Muscle of leg (tissue), 3 donors: ENCODE measurements at regions not wholly inside any gene's neighbourhood (a gene's known extent, or its start where the extent isn't known, plus 50 kb on each side); places are given as distances from the start of the nearest gene placed in this dataset.

Experiments used
- DNase-seq: peaks from one replicate; pipeline ENCODE4 v3.0.0; 2013
- H3K27ac ChIP-seq: one replicate; pipeline ENCODE4 v1.5.1; 2013; ENCODE audit warnings: mild to moderate bottlenecking, low read length, control low read depth
- H3K27me3 ChIP-seq: one replicate; pipeline ENCODE4 v1.6.1; 2013; ENCODE audit warnings: low read length; ENCODE audit not compliant: control insufficient read depth, insufficient read depth
- H3K36me3 ChIP-seq: one replicate; pipeline ENCODE4 v1.6.1; 2013; ENCODE audit warnings: low read length; ENCODE audit not compliant: control insufficient read depth, insufficient read depth
- H3K4me1 ChIP-seq: one replicate; pipeline ENCODE4 v1.6.1; 2013; ENCODE audit warnings: low read length; ENCODE audit not compliant: control insufficient read depth, insufficient read depth
- H3K4me3 ChIP-seq: one replicate; pipeline ENCODE4 v1.5.1; 2013; ENCODE audit warnings: low read length, control low read depth
- H3K9me3 ChIP-seq: replicated peaks from 2 replicates; pipeline ENCODE4 v1.6.1; 2013; ENCODE audit warnings: low read depth, low read length; ENCODE audit not compliant: control insufficient read depth
- WGBS: methylation state at CpG from one replicate; pipeline ENCODE4 v1.1.5; 2013; ENCODE audit warnings: missing lambda C conversion rate; ENCODE audit not compliant: insufficient coverage; 5-methylcytosine and 5-hydroxymethylcytosine counted together

GRCh38 chr20:4613718-4614620 is 72.3 kb upstream of the PRNP start:
- Histone ChIP-seq H3K4me3 (no peak overlapping the region), H3K36me3 (no peaks in the 10 kb centered on the region), H3K9me3 (no peaks in the 10 kb centered on the region), H3K4me1 (peaks cover 22% of the 10 kb centered on the region), H3K27me3 (peaks cover 1% of the 10 kb centered on the region), H3K27ac (peak overlapping the region; percentile 72)
- DNase-seq, result peak; percentile 73
- 10% methylated on average over 2 of the region's 15 CpGs for WGBS

DNA sequence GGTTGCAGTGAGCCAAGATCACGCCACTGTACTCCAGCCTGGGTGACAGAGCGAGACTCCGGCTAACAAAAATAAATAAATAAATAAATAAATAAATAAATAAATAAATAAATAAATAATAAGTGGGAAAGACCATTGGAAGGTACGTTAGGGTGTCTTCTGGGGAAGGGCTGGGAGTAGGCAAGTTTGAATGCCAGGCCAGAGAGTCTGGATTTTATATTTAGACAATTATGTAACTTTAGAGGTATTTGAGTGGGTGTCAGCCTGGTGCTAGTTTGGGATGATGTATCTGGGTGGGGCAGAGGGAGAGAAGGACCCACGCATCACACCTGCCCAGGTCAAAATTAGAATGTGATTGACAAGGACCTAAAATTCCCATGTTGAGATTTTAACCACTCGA is 73.1 kb upstream of the PRNP start:
- Histone ChIP-seq H3K4me3 (no peak overlapping the region), H3K27me3 (peaks cover 2% of the 10 kb centered on the region), H3K36me3 (no peaks in the 10 kb centered on the region), H3K27ac (peak overlapping the region; percentile 72), H3K9me3 (no peaks in the 10 kb centered on the region), H3K4me1 (peaks cover 22% of the 10 kb centered on the region)
- DNase-seq, result peak; percentile 58
- WGBS, result 54% methylated on average over 2 of the region's 6 CpGs

GRCh38 chr20:4610871-4611270 is 75.4 kb upstream of the PRNP start:
- WGBS, result 86% methylated on average over 8 of the region's 9 CpGs
- DNase-seq, result no peak
- H3K36me3 ChIP-seq, result no peaks in the 10 kb centered on the region
- H3K27ac ChIP-seq, result no peak overlapping the region
- no peaks in the 10 kb centered on the region for H3K9me3 ChIP-seq
- H3K27me3 ChIP-seq, result peaks cover 2% of the 10 kb centered on the region
- peaks cover 26% of the 10 kb centered on the region for H3K4me1 ChIP-seq
- no peak overlapping the region for H3K4me3 ChIP-seq

- H3K27ac ChIP-seq, result no peak overlapping the region
- H3K4me1 ChIP-seq, result peaks cover 23% of the 10 kb centered on the region
- no peaks in the 10 kb centered on the region for H3K9me3 ChIP-seq
- no peak overlapping the region for H3K4me3 ChIP-seq
- 88% methylated on average over 2 of the region's 5 CpGs for WGBS
- no peak for DNase-seq
- H3K36me3 ChIP-seq, result no peaks in the 10 kb centered on the region
- peaks cover 2% of the 10 kb centered on the region for H3K27me3 ChIP-seq
Observed at GRCh38 chr20:4609511-4609910, 76.7 kb upstream of the PRNP start.

GRCh38 chr20:4608861-4609260 is 77.4 kb upstream of the PRNP start:
- H3K36me3 ChIP-seq, result no peaks in the 10 kb centered on the region
- no peak overlapping the region for H3K27ac ChIP-seq
- H3K27me3 ChIP-seq, result peaks cover 2% of the 10 kb centered on the region
- WGBS, result 72% methylated on average over 3 of the region's 6 CpGs
- H3K4me1 ChIP-seq, result peaks cover 21% of the 10 kb centered on the region
- no peaks in the 10 kb centered on the region for H3K9me3 ChIP-seq
- no peak for DNase-seq
- H3K4me3 ChIP-seq, result no peak overlapping the region

DNA sequence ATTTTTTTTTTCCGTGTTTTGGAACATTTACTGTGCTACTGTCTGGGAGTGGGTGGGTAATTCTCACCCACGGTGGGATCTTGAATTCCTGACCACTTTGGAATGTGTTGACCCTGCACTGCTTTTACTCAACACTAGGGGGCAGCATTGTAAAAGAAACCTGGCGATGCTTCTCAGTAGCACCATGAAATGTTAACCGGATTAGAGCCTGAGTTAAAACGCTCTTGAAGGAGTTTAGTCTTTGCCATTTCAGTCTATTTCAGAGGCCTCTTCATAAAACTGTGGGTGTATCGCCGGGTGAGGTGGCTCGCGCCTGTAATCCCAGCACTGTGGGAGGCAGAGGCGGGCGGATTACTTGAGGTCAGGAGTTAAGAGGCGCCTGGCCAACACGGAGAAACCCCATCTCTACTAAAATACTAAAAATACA is 79.0 kb upstream of the PRNP start:
- H3K27me3 ChIP-seq, result peaks cover 5% of the 10 kb centered on the region
- 3% methylated on average over 6 of the region's 13 CpGs for WGBS
- H3K4me3 ChIP-seq, result no peak overlapping the region
- peak; percentile 81 for DNase-seq
- no peak overlapping the region for H3K27ac ChIP-seq
- no peaks in the 10 kb centered on the region for H3K36me3 ChIP-seq
- peaks cover 31% of the 10 kb centered on the region for H3K4me1 ChIP-seq
- H3K9me3 ChIP-seq, result no peaks in the 10 kb centered on the region

DNA sequence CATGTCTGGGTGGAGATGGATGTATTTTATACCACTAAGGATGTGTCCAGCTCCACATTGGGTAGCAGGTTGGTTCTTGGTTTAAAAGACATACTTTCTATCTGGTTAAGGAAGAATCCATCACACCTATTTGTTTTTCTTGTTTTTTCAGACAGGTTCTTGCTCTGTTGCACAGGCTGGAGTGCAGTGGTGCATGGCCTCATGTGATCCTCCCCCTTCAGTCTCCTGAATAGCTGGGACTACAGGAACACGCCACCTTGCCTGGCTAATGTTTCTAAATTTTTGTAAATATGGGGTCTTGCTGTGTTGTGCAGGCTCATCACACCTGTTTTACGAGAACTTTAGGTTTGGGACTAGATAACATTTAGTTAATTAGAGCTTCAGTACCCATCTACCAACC is 80.2 kb upstream of the PRNP start:
- WGBS, result no CpG with 5 or more reads among the region's 2 CpGs
- no peak for DNase-seq
- Histone ChIP-seq H3K9me3 (no peaks in the 10 kb centered on the region), H3K4me1 (peaks cover 42% of the 10 kb centered on the region), H3K27ac (no peak overlapping the region), H3K36me3 (no peaks in the 10 kb centered on the region), H3K27me3 (peaks cover 5% of the 10 kb centered on the region), H3K4me3 (no peak overlapping the region)

DNA sequence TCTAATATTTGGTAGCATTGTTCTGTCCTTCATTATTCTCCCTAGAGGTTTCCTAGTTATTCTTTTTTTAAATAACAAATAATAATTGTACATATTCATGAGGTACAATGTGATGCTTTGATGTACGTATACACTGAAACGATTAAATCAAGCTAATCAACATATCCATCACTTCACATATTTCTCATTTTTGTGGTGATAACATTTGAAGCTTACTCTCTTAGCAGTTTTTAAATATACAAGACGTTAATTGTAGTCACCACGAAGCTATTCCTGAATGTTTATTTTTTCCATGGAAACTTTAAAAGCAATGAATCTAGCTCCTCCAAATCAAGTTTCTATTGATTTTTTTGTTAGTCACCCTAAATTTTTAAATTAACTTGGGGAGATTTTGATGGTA is 81.1 kb upstream of the PRNP start:
- Histone ChIP-seq H3K36me3 (no peaks in the 10 kb centered on the region), H3K27me3 (peaks cover 5% of the 10 kb centered on the region), H3K9me3 (no peaks in the 10 kb centered on the region), H3K4me3 (no peak overlapping the region), H3K4me1 (peaks cover 44% of the 10 kb centered on the region), H3K27ac (no peak overlapping the region)
- no peak for DNase-seq
- WGBS, result no CpG with 5 or more reads among the region's 4 CpGs

GRCh38 chr20:4604580-4604979 is 81.7 kb upstream of the PRNP start:
- H3K9me3 ChIP-seq, result no peaks in the 10 kb centered on the region
- no peak for DNase-seq
- no peak overlapping the region for H3K27ac ChIP-seq
- H3K4me3 ChIP-seq, result no peak overlapping the region
- no CpG with 5 or more reads among the region's 3 CpGs for WGBS
- H3K36me3 ChIP-seq, result no peaks in the 10 kb centered on the region
- H3K27me3 ChIP-seq, result peaks cover 5% of the 10 kb centered on the region
- peaks cover 43% of the 10 kb centered on the region for H3K4me1 ChIP-seq

DNA sequence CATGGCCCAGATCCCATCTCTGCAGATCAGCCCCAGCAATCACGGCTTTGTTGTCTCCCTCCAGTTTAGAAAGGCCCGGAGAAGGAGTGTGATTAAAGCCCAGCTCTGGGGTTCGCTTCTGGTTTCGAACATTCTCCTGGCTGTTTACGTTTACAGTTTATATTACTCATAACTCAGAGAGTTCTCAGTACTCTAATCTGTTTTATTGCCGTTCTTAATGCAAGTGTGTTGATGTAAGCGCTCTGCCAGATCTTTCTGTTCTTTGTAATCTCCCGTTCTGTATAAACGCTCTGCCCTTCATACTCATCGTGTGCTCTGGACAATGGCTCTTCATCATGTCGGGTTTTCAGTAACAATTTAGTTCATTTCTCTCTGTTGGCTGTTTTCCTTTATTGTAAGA is 82.5 kb upstream of the PRNP start:
- 60% methylated on average over 3 of the region's 11 CpGs for WGBS
- H3K27ac ChIP-seq, result no peak overlapping the region
- H3K27me3 ChIP-seq, result peaks cover 3% of the 10 kb centered on the region
- no peaks in the 10 kb centered on the region for H3K9me3 ChIP-seq
- DNase-seq, result no peak
- no peak overlapping the region for H3K4me3 ChIP-seq
- H3K36me3 ChIP-seq, result no peaks in the 10 kb centered on the region
- H3K4me1 ChIP-seq, result peaks cover 38% of the 10 kb centered on the region
